Keratinocyte (primary cell): ENCODE measurements at regions not wholly inside any gene's neighbourhood (a gene's known extent, or its start where the extent isn't known, plus 50 kb on each side); places are given as distances from the start of the nearest gene placed in this dataset.

ENCODE experiments used
- DNase-seq: peaks from one replicate; pipeline ENCODE4 v3.0.0-alpha.2; 2011; ENCODE audit warnings: low read depth, missing footprints, low spot score
- FAIRE-seq: peaks from 2 replicates; lab custom pipeline; 2011; peaks lifted over from hg19 to GRCh38; lab: Jason Lieb, UNC
- H2AFZ ChIP-seq: 2 replicates; pipeline ENCODE4 v1.6.0; 2012; ENCODE audit warnings: low read length, control low read depth, inconsistent platforms; ENCODE audit not compliant: control insufficient read depth
- H3K27ac ChIP-seq: 2 replicates; pipeline ENCODE4 v1.5.1; 2011; ENCODE audit warnings: low read length; ENCODE audit not compliant: control insufficient read depth, insufficient read depth
- H3K27me3 ChIP-seq: 3 replicates; pipeline ENCODE4 v1.6.0; 2011; ENCODE audit warnings: low read length; ENCODE audit not compliant: control insufficient read depth, insufficient read depth; ENCODE audit errors: extremely low read depth
- H3K36me3 ChIP-seq, 2 experiments: 2 replicates in 1 of 2; 3 replicates in 1 of 2; pipeline ENCODE4 v1.5.1; 2011; ENCODE audit warnings: low read length in 2 of 2, mild to moderate bottlenecking in 1 of 2; ENCODE audit not compliant: control insufficient read depth in 2 of 2, insufficient read depth in 2 of 2; ENCODE audit errors: extremely low read depth in 1 of 2
- H3K4me1 ChIP-seq: 3 replicates; pipeline ENCODE4 v1.5.1; 2011; ENCODE audit warnings: low read length; ENCODE audit not compliant: control insufficient read depth, insufficient read depth; ENCODE audit errors: extremely low read depth
- H3K4me2 ChIP-seq: 3 replicates; pipeline ENCODE4 v1.6.0; 2011; ENCODE audit warnings: low read depth, low read length; ENCODE audit not compliant: control insufficient read depth, insufficient read depth; ENCODE audit errors: extremely low read depth
- H3K4me3 ChIP-seq, 3 experiments: fragments of 200-600 bp in 1 of 3; sonication (generic) in 1 of 3; 2 replicates in 2 of 3; 3 replicates in 1 of 3; pipeline ENCODE4 v1.5.1; 2011 to 2016; ENCODE audit warnings: low read length in 3 of 3, mild to moderate bottlenecking in 3 of 3, control low read depth in 2 of 3, inconsistent platforms in 1 of 3, low read depth in 1 of 3, mixed read lengths in 1 of 3, mixed run types in 1 of 3, moderate library complexity in 1 of 3; ENCODE audit not compliant: control insufficient read depth in 2 of 3, insufficient read depth in 2 of 3; ENCODE audit errors: extremely low read depth in 1 of 3
- H3K79me2 ChIP-seq: 2 replicates; pipeline ENCODE4 v1.6.0; 2012; ENCODE audit warnings: low read length; ENCODE audit not compliant: control insufficient read depth, insufficient read depth
- H3K9ac ChIP-seq: 3 replicates; pipeline ENCODE4 v1.6.0; 2011; ENCODE audit warnings: low read length; ENCODE audit not compliant: control insufficient read depth, insufficient read depth; ENCODE audit errors: extremely low read depth
- H3K9me1 ChIP-seq: 3 replicates; pipeline ENCODE4 v1.6.0; 2011; ENCODE audit warnings: low read length; ENCODE audit not compliant: control insufficient read depth, insufficient read depth; ENCODE audit errors: extremely low read depth
- H3K9me3 ChIP-seq: 2 replicates; pipeline ENCODE4 v1.5.1; 2012; ENCODE audit warnings: low read depth, low read length; ENCODE audit not compliant: control insufficient read depth
- H4K20me1 ChIP-seq: 3 replicates; pipeline ENCODE4 v1.6.0; 2011; ENCODE audit warnings: low read length; ENCODE audit not compliant: control insufficient read depth, insufficient read depth; ENCODE audit errors: extremely low read depth
- EZH2 ChIP-seq: IDR thresholded peaks from one replicate; pipeline ENCODE4 v1.6.1; 2012; ENCODE audit warnings: inconsistent platforms, mild to moderate bottlenecking, low read length, moderate library complexity
- dilution Hi-C: fragments of 300-500 bp; cut with MboI; formaldehyde crosslinking; loops from one replicate; pipeline ENCODE4 v1.7.0; 2020; ENCODE audit warnings: low sequenced_read_pairs; ENCODE audit not compliant: extremely low pct_ligation_motif_present
- TF ChIP-seq, protein P1 (sequence below), 3 experiments: IDR thresholded peaks in 1 of 3; conservative IDR thresholded peaks in 1 of 3; optimal IDR thresholded peaks in 1 of 3; 2 replicates in 2 of 3; 3 replicates in 1 of 3; pipeline versions ENCODE3 to v1.5.1; 2011; ENCODE audit warnings: low read length in 3 of 3, mild to moderate bottlenecking in 3 of 3, moderate library complexity in 2 of 3, control low read depth in 1 of 3, inconsistent platforms in 1 of 3; ENCODE audit not compliant: insufficient read depth in 2 of 3; ENCODE audit errors: extremely low read depth in 1 of 3

DNA sequence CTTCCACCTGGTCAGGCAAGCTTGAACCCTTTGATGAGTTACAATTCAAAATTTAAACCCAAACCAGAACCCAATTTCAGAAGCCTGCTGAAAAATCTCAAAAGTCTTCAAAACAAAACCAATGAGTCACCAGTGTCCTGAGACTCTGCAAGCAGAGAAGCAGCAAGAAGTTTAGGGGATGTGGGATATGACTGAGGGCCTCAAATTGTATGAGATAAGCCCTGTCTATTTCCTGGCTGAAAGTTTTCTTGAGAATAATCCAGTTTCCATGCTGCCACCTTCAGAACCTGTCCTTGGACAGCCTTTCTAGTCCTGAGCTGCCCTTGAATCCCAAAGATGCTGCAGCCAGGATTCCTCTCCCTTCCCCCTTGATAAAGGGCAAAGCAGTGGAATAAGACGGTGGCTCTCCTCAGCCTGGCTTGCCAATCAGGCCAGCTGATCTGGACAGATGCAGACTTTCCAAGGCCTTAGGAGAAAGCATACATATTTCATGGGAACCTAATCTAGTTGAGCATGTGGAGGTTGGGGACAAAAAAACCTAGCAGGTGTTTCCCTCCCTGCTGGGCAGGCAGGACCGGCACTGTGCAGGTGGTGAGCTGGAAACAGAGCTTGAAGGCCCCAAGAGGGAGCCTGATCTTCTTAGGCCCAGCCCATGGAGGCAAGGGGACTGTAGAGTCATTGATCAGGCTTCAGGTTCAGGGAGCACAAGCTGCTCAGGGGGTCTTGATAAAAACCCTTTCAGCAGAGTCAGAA, 278.0 kb upstream of the MGAT5 start:
- dilution Hi-C loops: no loop called here
- Histone ChIP-seq H3K36me3 (no peaks in the 10 kb centered on the region), H3K9me3 (no peaks in the 10 kb centered on the region), H3K27me3 (peaks cover 27% of the 10 kb centered on the region), H3K9me1 (no peaks in the 10 kb centered on the region), H3K4me1 (no peaks in the 10 kb centered on the region), H3K4me3 (no peak overlapping the region), H3K9ac (no peak overlapping the region), H3K27ac (no peak overlapping the region), H2AFZ (no peak overlapping the region), H3K4me2 (no peak overlapping the region), H3K79me2 (no peaks in the 10 kb centered on the region), H4K20me1 (no peaks in the 10 kb centered on the region)
- FAIRE-seq (no peak), DNase-seq (no peak)
- TF ChIP-seq, protein P1, sequence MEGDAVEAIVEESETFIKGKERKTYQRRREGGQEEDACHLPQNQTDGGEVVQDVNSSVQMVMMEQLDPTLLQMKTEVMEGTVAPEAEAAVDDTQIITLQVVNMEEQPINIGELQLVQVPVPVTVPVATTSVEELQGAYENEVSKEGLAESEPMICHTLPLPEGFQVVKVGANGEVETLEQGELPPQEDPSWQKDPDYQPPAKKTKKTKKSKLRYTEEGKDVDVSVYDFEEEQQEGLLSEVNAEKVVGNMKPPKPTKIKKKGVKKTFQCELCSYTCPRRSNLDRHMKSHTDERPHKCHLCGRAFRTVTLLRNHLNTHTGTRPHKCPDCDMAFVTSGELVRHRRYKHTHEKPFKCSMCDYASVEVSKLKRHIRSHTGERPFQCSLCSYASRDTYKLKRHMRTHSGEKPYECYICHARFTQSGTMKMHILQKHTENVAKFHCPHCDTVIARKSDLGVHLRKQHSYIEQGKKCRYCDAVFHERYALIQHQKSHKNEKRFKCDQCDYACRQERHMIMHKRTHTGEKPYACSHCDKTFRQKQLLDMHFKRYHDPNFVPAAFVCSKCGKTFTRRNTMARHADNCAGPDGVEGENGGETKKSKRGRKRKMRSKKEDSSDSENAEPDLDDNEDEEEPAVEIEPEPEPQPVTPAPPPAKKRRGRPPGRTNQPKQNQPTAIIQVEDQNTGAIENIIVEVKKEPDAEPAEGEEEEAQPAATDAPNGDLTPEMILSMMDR (optimal IDR thresholded peaks at IDR 0.05 in 1 of 3, IDR thresholded peaks at IDR 0.05 in 1 of 3, conservative IDR thresholded peaks at IDR 0.05 in 1 of 3; ENCODE audit: extremely low read depth in 1 of 3, insufficient read depth in 2 of 3, low read length in 3 of 3): no peak
- TF ChIP-seq EZH2: no peak

DNA sequence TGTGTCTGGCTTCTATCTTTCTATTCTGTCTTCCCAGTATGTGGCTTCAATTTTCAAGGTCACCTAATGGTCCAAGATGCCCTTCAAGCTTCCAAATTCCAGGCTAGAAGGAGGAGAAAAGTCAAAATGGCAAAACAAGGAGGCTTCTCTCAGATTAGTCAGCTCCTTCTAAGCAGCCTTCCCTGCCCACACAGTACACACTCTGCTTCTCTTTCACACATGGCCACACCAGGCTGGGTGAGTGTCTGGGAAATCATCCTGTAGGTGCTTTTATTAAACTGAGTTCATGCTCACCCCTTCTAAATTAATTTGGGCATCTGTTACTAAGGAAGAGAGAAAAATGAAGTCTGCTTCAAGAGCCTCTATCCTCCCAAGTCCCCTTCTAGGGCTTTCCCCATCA, 277.2 kb upstream of the MGAT5 start:
- H3K9me3 ChIP-seq: no peaks in the 10 kb centered on the region
- H3K4me3 ChIP-seq: no peak overlapping the region
- no peaks in the 10 kb centered on the region for H3K79me2 ChIP-seq
- no peaks in the 10 kb centered on the region for H3K36me3 ChIP-seq
- no peak overlapping the region for H3K4me2 ChIP-seq
- DNase-seq (no peak), FAIRE-seq (no peak)
- H3K9ac ChIP-seq: no peak overlapping the region
- H3K27me3 ChIP-seq: peaks cover 24% of the 10 kb centered on the region
- TF ChIP-seq, protein P1 (optimal IDR thresholded peaks at IDR 0.05 in 1 of 3, IDR thresholded peaks at IDR 0.05 in 1 of 3, conservative IDR thresholded peaks at IDR 0.05 in 1 of 3; ENCODE audit: extremely low read depth in 1 of 3, insufficient read depth in 2 of 3, low read length in 3 of 3): no peak
- no peak for TF ChIP-seq EZH2
- no peaks in the 10 kb centered on the region for H4K20me1 ChIP-seq
- no peak overlapping the region for H3K27ac ChIP-seq
- dilution Hi-C loops: no loop called here
- no peaks in the 10 kb centered on the region for H3K4me1 ChIP-seq
- no peaks in the 10 kb centered on the region for H3K9me1 ChIP-seq
- no peak overlapping the region for H2AFZ ChIP-seq
